NCI-H2227 treated with DMSO at 0.1 percent for 48 hours (cell line): ENCODE measurements at regions not wholly inside any gene's neighbourhood (a gene's known extent, or its start where the extent isn't known, plus 50 kb on each side); places are given as distances from the start of the nearest gene placed in this dataset.
A peak's percentile ranks its signal among the peaks of the same experiment; 100 is the strongest.
"Not testable (repeated sequence)": the region's sequence is repeated elsewhere in the genome, so short reads cannot be mapped to it uniquely, and the experiment has no call there.

Experiments used
- DNase-seq: peaks from one replicate; lab custom pipeline; 2025; lab: John Stamatoyannopoulos, UW

DNA sequence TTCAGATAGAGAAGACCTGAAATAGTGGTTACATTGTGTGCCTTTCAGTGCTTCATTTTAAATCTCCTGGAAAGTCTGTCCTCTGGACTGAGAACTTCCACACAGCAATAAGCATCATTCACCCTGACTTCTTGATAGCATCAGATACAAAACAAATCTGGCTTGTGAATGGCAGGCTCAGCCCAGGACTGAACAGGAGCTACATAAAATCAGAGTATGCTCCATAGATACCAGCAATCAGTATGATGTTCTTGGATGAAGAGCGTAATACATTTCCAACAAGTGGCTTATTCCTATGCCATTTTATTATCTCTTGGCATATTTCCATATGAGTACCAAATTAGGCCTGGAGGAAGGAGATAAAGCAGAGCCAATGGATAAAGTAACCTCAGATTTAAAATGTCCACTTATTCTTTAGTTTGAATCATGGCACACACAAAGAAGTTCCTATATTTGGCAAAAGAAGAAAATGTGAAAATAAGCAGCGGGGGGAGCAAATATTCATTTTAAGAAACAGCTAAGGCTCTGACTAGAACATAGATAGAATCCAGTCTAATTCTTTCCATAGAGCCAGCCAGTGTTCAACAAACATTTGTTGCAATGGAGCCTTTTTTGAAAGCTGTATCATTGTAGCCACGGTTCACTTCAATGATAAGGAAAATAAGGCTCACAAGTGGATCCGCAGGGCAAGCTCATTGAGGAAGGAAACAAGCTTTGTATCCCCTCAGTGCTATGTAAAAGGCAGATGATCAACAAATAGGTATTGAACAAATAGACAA lies 230.8 kb upstream of the CHAC2 start:
- no peak for DNase-seq

DNA sequence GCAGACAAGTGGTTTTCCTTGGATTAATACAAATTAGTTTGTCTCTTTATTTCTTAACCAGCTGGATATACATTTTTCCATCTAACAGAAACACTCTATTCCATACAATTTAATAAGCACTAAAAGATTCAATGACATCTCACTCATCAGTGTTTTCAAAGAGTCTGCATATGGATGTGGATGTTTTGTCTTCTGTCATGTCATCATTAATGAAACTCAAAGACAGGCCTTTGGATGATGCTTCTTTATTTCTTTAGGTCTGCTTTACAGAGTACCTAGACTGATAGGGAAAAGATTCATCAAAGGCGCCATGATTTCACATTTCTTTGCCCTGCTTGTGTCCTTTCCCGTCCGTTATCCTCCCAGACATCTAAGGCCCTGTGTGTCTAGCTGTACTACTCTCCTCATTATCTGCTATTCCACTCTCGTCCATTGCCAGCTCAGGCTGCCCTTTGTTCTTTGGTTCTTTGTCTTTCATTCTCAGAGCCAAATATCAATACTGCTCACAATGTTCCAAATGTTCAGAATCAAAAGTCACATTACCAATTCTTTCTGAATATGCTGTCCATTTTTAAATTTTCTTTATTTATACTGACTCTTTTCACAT lies 232.3 kb upstream of the CHAC2 start:
- no peak for DNase-seq

DNA sequence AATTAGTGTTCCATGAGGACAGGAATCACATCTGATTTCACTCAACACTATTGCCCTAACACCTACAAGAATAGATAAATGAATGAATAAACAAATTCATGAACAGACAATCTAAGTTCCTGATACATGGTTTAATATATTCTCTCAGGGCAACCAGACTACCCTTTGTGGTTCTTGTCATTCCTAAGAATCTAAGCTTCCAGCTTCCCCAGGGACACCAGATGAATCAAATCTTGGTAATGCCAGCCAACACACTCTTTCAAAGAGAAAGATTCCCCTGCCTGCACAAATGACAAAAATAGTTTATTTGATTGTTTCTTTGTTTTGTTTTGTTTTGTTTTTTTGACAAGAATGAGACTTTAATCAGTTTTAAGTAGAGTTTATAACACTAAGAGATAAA lies 237.5 kb upstream of the CHAC2 start:
- no peak for DNase-seq

DNA sequence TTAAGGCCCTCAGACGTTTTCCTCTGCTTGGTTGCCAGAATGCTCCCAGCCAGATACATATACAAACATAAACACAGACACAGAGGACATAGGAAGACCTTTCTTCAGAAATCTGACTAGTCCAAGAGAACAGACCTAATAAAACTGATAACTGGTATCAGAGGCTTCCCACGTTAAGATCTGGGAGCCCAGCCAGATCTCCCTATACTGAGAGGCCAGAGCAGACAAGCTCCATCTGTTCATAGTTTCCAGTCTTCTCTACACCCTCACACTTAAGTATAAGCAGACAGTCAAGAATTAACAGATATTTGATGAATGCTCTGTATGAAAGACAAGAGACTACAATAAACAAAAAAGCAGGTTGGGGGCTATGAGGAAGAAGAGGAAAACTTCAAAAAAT lies 240.5 kb upstream of the CHAC2 start:
- DNase-seq: no peak

DNA sequence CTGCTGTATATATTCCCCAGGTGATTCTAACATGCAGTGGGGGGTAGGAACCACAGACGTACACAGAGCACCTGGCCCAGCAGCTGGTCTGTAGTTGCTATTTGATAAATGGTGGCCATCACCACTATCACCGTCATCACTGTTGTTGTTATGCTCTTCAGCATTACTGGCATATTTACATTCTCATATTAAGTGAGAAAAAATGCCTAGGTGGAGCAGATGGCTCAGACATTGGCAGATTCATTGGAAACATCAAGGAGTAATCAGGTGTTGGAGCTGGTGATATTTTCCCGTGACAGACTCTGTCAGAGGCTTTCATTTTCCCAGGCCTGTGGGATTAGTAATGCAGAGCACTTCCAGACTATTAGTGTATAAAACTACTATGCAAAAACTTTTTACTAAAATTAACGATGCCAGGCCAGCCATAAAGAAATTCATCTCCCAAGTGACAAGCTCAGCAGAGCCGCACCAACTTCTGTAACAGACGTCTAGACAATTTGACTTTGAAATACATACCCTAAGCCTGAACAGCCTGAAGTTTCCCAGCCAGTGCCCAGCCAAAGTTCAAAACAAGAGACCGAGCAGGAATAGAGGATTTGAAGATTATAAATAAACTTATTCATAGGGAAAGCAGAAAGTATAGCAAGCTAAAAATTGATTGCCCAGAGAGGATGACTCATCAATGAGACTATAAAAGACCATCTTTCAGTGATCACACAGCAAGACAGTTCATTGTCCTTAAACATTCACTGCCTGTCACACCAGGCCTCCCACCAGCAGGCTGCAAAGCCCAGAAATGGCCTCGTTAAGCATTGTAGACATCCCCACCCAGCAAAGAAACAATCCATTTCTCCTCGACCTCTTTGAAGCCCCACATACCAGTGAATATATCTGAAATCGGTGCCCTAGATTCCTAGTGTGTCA lies 247.4 kb upstream of the CHAC2 start:
- no peak for DNase-seq

DNA sequence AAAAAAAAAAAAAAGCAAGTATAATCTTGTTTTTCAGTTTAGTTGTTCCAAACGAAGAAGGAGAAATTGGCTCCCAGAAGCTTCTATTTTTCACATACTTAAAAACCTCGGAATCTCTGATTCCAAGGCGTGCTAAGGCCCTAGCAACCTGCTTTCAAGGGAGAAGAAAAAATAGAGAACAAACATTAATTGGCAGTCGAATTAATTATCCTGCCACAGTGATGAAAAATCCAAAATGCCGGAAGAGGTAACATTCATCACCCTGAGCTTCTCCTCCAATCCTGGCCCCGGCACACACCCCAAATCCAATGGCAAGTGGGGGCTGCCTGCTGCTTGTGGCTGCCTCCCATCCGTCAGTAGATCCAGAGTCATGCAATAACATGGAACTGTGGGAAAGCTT lies 250.2 kb upstream of the CHAC2 start:
- DNase-seq: no peak

DNA sequence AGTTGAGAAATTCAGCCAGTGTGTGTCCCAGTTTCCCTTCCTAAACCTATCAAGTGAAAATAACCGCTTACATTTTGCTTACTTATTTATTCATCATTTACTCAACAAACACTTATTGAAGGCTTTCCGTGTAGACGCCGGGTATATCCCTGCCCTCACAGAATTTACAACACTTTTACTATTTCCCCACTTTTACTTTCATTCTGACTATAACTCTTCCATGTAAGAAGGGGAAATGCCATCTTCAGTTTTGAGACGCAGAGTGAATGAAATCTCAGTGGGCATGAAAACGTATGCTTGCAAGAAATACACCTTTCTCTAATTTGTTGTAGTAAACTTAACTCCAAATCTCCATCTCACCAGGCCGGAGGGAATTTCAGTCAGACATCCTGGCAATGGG lies 251.0 kb upstream of the CHAC2 start:
- DNase-seq: no peak

DNA sequence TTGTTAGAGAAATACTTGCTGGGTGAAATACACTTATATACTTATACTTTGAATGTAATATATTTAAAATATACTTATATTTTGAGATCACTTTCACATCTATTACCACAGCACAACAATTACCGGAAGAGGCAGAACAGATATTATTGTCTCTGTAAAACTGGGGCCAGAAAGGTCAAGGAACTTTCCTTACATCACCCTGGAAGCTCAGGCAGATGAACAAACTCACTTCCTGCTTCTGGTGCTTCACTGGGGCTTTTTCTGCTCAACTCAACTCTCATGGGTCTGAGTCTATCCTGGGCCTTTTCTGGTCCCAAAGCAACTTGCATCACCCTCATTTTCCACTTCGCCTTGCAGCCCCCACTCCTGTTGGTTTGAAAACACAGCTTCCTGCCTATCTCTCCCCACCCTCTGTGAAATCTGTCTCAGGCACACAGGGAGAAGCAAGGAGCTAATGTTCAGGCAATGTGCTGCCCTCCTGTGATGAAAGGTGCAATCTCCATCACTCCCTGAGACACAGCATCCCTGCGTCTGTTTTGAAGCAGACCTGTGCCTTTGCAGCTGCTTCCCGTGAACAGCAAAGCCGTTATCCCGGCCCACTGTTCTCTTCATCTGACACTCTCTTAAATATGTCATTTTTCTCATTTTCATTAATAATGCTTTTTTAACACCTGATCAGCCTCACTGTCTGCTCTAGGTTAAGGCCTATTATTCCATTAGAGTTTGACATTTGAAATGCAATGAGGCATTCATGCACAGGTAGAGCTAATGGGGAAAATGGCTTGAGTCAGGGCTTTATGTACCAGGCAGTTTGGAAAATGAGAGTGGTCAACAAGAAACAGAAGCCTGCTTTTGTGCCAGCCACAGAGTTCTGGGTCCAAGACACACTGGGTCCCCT lies 251.9 kb upstream of the CHAC2 start:
- DNase-seq: no peak

DNA sequence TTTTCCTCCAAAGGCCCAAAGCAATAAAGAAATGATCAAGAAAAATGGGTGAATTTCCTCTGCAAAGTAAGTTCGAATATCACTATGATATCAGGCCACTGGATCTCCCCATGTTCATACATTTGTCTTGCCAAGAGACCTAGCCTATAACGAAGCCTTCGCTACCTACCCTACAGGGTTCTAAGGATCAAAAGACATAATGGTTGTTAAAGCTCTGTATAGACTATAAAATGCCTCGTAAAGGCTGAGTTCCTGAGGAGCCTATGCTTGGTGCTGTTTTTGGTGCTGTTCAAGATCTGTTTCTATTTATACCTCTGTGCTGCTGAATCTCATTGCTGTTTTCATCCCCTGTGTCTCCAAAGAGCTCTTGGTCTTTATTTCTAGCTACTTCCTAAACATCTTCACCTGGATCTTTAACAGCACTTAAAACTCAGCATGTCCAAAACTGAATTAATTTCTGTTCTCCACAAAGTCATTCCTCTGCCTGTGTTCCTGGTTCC lies 254.4 kb upstream of the CHAC2 start:
- DNase-seq: no peak

DNA sequence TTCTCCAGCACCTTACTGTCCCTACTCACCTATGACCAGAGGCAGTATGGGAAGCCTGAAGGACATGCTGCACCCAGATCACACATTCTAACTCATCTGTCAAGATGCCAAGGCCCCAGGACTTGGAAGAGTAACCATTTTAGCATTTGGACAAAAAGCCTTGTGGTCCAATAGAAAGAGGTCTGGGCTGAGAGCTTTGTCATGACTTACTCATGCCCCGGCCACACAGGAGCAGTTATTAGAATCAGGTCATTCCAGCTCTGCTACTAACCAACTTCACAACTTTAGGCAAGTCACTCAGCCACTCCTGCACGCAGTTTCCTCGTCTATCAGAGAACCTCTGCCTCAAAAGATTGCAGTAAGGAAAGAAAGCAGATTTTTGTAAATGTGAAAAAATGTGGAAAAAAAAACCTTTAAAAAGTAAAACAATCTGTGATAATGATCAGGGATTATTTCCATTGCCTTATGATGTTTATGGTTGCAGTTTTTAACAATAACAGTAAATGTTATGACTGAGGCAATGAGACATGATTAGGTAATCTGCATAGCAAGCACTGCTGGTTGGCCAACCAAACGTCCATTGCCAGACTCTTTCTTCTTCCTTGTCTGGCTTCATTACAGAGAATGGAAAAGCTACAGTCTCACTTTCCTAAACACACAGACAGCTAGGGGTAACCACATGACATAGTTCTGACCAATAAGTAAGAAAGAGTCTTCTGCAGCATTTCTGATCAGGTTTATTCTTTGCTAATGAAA lies 255.4 kb upstream of the CHAC2 start:
- DNase-seq: no peak

DNA sequence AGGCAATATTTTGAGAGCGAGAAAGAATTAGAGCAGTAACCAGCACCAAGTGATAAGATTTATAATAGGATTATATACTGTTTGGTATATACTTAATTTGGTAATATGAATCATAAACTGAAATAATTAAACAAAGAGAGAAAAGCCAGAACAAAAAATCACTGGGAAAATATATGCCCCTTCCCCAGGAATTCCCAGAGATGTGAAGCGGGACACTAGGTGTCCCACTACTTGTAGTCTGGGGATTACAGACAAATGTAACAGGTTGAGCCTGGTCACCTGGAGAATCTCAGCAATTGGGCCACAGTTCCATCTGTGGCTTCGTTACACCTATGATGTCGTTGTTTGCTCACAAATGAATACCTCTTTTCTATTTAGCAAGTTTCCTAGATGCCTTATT lies 256.1 kb upstream of the CHAC2 start:
- DNase-seq: no peak

DNA sequence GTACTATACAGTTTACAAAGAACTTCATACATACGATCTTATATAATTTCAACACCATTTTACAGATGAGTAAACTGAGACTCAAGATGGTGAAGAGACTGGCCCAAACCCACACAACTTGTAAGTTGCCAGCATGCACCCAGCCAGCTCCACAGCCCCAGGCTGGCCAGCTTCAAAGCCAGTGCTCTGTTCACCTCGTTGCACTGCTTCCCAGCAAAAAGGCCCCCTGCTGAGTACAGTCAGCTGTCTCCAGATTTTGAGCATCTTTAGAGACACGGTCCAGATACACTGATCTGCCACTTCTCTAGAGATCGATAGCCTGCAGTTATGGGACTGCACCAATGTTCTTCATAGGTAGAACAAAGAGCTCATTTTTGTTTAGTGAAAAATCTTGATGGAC lies 257.2 kb upstream of the CHAC2 start:
- DNase-seq: no peak

DNA sequence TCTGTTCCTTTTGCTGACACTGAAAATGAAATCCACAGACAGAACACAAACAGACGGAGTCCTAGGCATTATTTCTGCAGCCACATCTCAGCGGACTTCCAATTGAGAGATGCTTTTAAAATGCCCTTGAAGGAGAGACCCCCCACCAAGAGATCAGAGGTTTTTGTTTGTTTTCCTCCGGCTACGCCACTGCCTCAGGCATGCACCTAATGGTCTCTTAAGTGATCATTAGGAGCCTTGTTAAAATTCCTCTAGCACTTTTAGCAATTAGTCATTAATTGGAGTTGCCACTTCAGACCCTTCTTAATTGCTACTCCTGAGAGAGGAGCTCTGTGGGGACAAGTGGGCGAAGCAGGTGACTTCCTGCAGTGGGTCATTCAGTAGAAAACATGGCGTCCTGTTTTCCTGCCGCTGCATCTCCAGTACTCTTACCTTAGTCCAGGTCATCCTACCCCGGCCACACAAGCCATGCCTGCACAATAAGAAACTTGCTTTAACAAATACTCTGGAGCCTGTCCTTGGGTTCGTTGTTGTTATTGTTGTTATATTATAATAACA lies 257.7 kb upstream of the CHAC2 start:
- DNase-seq: peak; percentile 67

DNA sequence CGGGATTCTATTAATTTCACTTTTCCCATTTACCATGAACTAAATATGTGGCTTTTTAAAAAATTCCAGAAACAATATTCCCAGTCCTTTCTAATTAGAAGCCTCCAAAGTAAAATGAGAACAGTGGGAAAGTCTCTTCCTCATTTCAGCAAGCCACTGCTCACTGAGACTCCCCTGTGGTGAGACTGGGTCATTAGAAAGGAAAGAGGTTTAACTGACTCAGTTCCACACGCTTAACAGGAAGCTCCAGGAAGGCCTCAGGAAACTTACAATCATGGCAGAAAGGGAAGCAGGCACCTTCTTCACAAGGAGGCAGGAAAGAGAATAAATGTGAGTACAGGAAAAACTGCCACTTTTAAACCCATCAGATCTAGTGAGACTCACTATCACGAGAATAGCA lies 258.9 kb upstream of the CHAC2 start:
- no peak for DNase-seq

DNA sequence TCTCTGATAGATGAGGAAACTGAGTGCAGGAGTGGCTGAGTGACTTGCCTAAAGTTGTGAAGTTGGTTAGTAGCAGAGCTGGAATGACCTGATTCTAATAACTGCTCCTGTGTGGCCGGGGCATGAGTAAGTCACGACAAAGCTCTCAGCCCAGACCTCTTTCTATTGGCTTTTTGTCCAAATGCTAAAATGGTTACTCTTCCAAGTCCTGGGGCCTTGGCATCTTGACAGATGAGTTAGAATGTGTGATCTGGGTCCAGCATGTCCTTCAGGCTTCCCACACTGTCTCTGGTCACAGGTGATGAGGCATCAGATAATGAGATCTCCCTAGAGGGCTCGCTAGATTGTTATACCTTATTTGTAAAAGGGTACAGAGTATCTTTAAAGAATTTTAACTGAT lies 260.5 kb upstream of the CHAC2 start:
- DNase-seq: not testable (repeated sequence)

DNA sequence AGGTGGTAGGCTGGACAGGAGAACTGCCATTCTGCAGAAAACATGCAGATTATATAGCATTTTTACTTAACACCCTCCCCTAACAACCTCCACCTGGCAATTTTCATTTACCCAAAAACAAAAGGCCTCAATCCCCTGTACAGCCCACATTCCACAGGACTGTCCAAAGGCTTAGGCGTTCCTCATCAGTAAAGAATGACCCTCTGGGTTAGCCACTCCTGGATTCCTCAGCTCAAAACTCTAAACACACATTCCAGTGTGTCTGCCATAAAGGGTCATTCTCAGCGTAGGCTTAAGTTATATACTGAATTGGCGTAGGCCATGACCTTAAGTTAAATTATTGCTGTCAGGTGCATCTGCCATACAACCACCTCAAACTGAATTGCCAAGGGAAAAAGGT lies 261.8 kb upstream of the CHAC2 start:
- DNase-seq: no peak

DNA sequence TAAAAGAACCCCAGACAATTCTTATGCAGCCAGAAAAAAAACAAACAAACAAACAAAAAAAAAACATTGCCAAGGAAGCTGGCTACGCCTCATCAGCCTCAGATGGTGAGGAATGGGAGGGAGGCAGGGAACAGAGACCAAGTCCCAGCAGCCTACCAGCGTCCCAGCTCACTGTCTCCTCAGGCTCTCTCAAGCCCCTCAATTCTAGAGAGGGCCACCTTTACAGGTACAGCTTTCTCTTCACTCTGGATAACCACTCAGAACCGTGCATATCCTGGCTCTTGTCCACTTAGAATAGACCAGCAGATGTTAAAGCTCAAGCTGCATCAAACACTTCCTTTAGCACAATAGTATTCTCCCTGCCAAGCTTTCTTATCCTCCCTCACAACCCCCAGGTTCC lies 263.1 kb upstream of the CHAC2 start:
- DNase-seq: no peak

DNA sequence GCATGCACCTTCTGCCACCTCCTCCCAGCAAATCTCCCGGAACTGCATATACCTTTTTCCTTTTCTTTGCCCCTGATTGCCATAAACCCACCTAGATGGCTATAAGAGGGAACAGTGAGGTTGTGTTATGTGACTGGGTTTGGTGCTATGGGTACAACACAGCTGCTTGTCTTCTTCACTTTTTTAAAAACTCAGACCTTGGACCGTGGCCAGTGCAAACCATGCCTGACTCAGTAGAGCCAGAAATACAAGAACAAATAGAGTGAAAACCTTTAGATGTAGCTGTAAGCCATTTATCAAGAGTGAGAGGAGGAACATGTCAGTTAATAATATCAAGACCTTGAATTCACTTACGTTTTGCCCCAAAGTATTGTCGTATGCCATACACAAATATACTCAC lies 267.4 kb upstream of the CHAC2 start:
- no peak for DNase-seq

DNA sequence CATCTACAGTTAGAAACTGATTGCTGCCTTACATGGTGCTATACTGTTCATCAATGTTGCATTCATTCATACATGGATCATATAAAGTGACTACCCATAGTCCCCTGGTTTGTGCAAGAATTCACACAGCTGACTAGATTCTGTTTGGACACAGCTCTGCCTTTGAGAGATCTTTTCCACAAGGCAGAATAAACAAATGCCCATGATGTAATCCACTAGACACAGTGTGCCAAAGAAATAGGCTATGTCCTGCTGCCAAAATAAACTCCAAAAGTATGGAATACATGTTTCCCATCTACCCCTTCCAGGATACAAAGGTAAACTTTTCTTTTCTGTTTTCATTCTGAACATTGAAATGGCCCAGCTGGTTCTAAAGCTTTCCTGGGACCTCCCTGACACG lies 269.4 kb upstream of the CHAC2 start:
- DNase-seq: no peak

DNA sequence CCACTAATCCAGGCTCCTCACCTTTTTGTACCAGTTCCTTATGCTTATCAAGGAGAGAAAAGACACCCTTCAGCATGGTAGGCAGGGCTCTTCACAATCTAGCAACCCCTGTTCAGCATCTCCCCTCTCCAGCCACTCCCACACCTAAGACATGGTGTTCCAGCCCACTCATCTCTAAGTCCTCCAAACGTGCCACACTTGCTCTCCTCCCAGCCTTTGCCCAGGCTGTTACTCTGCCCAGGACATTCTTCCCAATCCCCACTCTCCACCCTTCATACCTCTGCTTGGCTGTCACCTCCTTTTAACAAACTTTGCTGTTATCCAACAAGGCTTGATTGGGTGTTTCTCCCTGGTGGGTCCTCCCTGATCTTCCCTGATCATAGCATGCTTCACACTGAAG lies 270.6 kb upstream of the CHAC2 start:
- no peak for DNase-seq

DNA sequence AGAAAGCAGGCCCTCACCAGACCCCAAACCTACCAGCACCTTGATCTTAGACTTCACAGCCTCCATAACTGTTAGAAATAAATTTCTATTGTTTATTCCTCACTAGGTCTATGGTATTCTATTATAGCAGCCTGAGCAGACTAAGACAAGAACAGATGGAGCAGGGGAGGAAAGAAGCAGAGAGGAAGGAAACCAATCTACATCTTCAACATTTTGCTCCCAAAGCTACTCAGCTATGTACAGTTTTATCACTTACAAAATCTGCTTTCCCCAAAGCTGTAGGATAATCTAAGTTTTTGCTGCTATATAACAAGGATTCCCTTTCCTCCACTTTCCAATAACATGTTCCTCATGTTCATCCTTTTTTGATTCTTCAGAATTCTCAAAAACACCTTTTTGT lies 274.4 kb upstream of the CHAC2 start:
- DNase-seq: no peak
